Neural progenitor cell (in vitro differentiated cells): ENCODE measurements at regions not wholly inside any gene's neighbourhood (a gene's known extent, or its start where the extent isn't known, plus 50 kb on each side); places are given as distances from the start of the nearest gene placed in this dataset.

ENCODE experiments used
- EZH2phosphoT487 ChIP-seq: fragments of 200-600 bp; sonication (generic); IDR thresholded peaks from 2 replicates; pipeline ENCODE4 v1.6.1; 2017; ENCODE audit warnings: antibody characterized with exemption
- TF ChIP-seq, protein P1 (sequence below): fragments of 200-600 bp; sonication (generic); IDR thresholded peaks from 2 replicates; pipeline ENCODE4 v1.5.1; 2017; ENCODE audit warnings: antibody characterized with exemption, mild to moderate bottlenecking

DNA sequence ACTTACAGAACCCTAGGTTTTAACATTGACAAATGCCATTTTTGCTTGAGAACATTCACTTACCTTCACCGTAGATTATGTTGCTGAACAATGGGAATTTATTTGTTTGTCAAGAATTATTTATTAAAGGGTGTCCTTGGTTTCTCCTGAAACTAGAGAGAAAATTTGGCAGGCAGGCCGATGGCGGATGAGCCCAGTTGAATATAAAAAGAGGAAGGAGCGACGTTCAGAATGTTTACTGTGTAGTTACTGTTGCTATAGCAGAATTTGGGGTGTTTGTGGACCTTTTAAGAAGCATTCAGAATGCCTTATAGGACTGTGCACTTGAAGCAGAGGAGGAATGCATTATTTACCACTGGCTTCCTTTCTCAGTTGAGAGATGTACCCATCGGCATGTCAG is 268.2 kb downstream of the CDH10 start:
- TF ChIP-seq, protein P1, sequence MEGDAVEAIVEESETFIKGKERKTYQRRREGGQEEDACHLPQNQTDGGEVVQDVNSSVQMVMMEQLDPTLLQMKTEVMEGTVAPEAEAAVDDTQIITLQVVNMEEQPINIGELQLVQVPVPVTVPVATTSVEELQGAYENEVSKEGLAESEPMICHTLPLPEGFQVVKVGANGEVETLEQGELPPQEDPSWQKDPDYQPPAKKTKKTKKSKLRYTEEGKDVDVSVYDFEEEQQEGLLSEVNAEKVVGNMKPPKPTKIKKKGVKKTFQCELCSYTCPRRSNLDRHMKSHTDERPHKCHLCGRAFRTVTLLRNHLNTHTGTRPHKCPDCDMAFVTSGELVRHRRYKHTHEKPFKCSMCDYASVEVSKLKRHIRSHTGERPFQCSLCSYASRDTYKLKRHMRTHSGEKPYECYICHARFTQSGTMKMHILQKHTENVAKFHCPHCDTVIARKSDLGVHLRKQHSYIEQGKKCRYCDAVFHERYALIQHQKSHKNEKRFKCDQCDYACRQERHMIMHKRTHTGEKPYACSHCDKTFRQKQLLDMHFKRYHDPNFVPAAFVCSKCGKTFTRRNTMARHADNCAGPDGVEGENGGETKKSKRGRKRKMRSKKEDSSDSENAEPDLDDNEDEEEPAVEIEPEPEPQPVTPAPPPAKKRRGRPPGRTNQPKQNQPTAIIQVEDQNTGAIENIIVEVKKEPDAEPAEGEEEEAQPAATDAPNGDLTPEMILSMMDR = no peak
- TF ChIP-seq EZH2phosphoT487 = no peak
